ENCODE measurements at regions not wholly inside any gene's neighbourhood (a gene's known extent, or its start where the extent isn't known, plus 50 kb on each side); places are given as distances from the start of the nearest gene placed in this dataset.

- no peak for DNase-seq (ENCODE audit: low read depth)
These were observed 70.4 kb upstream of the BACH1 start for GRCh38 chr21:29228306-29228705.

DNA sequence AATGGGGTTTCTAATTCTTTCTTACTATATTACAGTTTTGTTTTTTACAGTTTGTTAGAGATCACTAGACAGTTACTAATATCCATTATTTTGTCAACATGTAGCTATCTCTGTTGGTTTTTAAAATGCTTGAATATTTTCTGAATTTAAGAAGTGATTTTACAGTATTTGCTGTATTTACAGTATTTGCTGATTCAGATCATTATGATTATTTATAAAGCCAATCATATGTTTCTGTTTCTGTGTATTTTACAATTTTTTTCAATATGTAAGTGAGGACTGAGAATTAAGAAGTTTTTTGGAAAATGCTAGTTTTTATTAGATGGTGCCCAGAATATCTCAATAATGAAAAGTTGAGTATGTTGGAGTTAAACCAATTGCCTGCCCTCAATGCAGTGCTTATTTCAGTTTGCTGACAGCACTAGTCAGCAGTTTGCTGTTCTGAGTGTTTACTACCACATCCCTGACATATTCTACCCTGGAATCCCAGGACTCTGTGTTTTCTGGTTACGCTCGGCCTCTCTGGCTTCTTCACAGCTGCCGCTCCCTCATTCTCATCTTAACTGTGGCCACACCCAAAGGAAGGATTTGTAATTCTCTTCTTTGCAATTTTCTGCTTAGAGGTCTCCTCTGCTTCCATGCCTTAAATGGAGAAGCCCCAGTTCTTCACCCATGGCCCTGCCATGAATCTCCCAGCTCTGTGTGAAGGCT, 68.0 kb upstream of the BACH1 start:
- DNase-seq (ENCODE audit: low read depth) = no peak

DNA sequence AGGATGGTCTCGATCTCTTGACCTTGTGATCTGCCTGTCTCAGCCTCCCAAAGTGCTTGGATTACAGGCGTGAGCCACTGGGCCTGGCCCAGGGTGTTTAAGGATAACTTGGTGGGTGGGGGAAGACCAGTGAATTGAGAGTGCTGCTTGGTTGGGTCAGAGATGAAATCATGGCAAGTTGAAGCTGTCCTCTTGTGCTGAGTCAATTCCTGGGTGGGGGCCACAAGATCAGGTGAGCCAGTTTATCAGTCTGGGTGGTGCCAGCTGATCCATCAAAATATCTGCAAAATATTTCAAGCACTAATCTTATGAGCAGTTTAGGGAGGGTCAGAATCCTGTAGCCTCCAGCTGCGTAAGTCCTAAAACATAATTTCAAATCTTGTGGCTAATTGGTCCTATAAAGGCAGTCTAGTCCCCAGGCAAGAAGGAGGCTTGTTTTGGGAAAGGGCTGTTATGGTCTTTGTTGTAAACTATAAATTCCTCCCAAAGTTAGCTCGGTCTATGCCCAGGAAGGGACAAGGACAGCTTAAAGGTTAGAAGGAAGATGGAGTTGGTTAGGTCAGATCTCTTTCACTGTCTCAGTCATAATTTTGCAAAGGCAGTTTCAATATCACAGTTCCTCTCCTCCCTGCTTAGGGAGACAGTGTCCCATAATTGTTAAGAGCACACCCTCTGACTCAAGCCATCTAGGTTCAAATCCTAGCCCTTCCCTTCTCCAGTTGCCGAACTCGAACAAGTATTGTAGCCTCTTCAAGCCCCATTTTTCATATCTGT, 66.8 kb upstream of the BACH1 start:
- DNase-seq (ENCODE audit: low read depth) = no peak

GRCh38 chr21:29232530-29233255, 66.0 kb upstream of the BACH1 start:
- DNase-seq (ENCODE audit: low read depth) = no peak

GRCh38 chr21:29233256-29233546, 65.5 kb upstream of the BACH1 start:
- DNase-seq (ENCODE audit: low read depth) = no peak

DNA sequence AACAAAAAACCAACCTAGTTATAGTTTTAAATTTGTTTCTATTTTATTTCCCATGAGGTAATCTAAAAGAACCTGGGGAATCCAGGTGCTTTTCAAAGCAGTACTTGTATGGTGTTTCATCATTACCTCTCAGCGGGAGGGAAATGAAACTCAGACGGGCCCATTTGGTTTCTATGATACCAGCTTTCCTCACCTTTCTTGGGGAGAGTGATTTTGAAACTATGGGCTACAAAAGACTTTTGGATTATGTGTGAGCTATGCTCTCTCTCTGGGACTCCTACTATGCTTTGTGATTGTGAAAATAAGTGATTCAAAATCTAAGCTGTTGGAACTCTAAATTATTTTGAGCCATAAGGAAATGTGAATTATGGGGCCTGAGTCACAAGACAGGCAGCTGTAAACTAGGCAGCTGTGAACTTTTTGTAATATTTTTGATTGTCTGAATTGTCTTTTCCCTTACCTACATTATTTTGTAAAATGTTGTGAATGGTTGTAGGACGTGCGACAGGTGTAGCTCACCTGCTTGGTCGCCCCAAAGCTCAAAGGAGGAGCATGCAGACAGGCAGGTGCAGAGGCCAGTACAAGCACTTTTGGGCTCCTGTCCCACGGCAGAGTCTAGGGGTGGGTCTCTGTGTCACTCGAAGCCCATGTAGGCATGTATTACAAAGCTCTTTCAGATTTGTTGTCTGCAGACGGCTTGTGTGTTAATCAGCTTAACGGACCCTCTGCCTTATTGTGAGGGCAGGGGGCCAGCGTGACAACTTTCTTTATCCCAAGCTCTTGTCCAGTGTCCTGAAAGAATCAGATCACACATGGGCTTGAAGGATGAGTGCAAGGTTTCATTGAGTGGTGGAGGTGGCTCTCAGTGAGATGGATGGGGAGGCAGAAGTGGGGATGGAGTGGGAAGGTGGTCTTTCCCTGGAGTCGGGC, 64.8 kb upstream of the BACH1 start:
- no peak for DNase-seq (ENCODE audit: low read depth)

DNA sequence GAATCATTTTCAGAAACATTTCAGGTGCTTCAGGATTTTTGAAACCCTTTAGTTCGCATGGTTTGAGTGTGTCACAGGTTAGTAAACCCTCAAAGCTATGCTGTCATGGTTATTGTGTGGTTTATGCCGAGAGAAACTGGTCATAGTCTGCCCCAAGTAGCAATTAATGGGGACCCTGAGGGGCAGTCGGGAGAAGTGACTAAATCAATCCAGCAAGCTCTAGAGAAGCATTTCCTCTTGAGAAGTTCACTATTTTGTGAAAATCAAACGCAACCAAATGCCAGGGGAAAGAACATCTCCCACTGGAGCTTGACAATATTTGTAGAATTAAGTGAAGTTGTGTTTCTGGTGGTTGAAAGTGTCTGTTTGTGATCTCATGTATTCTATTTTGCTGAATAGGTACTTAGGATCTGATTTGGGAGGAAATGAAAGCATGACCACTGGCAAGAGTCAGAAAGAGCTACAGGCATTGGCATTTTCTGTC, 63.0 kb upstream of the BACH1 start:
- no peak for DNase-seq (ENCODE audit: low read depth)

GRCh38 chr21:29236201-29236600, 62.5 kb upstream of the BACH1 start:
- no peak for DNase-seq (ENCODE audit: low read depth)

GRCh38 chr21:29237110-29238052, 61.3 kb upstream of the BACH1 start:
- peak; percentile 16 for DNase-seq (ENCODE audit: low read depth)

- no peak for DNase-seq (ENCODE audit: low read depth)
These were observed 60.4 kb upstream of the BACH1 start for GRCh38 chr21:29238053-29238966.

DNA sequence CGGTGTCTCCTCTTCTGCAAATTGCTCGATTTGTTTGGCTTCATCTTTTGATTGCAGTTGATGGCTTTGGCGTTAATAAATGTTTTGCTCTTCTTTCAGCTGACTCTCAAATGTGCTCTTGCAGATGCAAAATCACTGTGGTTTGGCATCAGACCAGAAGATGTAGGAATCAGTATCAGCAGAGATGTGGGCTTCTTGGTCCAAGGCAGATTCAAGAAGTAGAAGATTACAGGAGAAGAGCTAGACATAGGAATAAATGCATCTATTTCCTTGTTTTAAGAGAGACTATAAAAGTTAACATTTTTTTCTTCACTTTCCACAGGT, 59.8 kb upstream of the BACH1 start:
- DNase-seq (ENCODE audit: low read depth) = no peak

- DNase-seq (ENCODE audit: low read depth) = no peak
These were observed 58.6 kb upstream of the BACH1 start for GRCh38 chr21:29240136-29240535.

- DNase-seq (ENCODE audit: low read depth) = peak; percentile 10
These were observed 56.5 kb upstream of the BACH1 start for GRCh38 chr21:29242201-29242600.

- no peak for DNase-seq (ENCODE audit: low read depth)
These were observed 55.5 kb upstream of the BACH1 start for GRCh38 chr21:29243188-29243587.

DNA sequence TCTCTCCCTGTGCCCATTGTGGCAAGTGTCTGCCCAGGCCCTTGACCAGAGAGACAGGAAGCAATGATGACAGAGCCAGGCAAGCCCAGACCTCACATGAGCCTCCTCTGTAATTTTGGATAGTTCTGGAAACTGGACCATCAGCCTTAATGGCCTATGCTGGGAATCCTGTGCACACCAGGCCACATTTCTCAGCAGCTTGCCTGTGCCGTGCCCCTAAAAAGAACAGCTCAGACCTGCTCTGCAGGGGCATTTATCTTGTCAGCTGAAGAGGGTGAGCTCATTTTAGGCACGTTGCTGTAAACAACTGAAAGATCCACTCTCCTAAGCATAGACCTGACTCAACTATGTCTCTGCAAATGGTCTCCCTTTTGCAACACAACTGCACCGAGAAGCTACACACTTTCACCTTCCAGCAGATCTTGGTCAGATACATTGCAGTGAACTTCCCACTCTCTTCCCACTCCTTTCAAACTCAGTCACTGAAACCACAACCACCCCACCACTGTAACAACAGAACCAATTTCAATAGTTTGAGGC, 53.5 kb upstream of the BACH1 start:
- DNase-seq (ENCODE audit: low read depth) = no peak

- no peak for DNase-seq (ENCODE audit: low read depth)
These were observed 52.9 kb upstream of the BACH1 start for GRCh38 chr21:29245863-29246262.

- no peak for DNase-seq (ENCODE audit: low read depth)
These were observed 52.1 kb upstream of the BACH1 start for GRCh38 chr21:29246614-29247013.

GRCh38 chr21:29248124-29248523, 50.6 kb upstream of the BACH1 start:
- peak; percentile 57 for DNase-seq (ENCODE audit: low read depth)

All from fibroblast of gingiva (primary cell).